ENCODE measurements at regions not wholly inside any gene's neighbourhood (a gene's known extent, or its start where the extent isn't known, plus 50 kb on each side); places are given as distances from the start of the nearest gene placed in this dataset.

GRCh38 chr2:120898961-120899750 lies 163.5 kb downstream of the GLI2 start:
- DNase-seq (ENCODE audit: low read depth) = no peak

GRCh38 chr2:120899771-120900170 lies 164.1 kb downstream of the GLI2 start:
- no peak for DNase-seq (ENCODE audit: low read depth)

- DNase-seq (ENCODE audit: low read depth) = no peak
These were observed 165.5 kb downstream of the GLI2 start for GRCh38 chr2:120901201-120901600.

GRCh38 chr2:120902592-120902991 lies 166.9 kb downstream of the GLI2 start:
- DNase-seq (ENCODE audit: low read depth) = no peak

- DNase-seq (ENCODE audit: low read depth) = no peak
These were observed 168.7 kb downstream of the GLI2 start for GRCh38 chr2:120904379-120904778.

- no peak for DNase-seq (ENCODE audit: low read depth)
These were observed 169.2 kb downstream of the GLI2 start for GRCh38 chr2:120904830-120905234.

- DNase-seq (ENCODE audit: low read depth) = no peak
These were observed 169.6 kb downstream of the GLI2 start for GRCh38 chr2:120905298-120905697.

- no peak for DNase-seq (ENCODE audit: low read depth)
These were observed 170.3 kb downstream of the GLI2 start for GRCh38 chr2:120905824-120906571.

- DNase-seq (ENCODE audit: low read depth) = no peak
These were observed 171.2 kb downstream of the GLI2 start for GRCh38 chr2:120906914-120907313.

- no peak for DNase-seq (ENCODE audit: low read depth)
These were observed 172.2 kb downstream of the GLI2 start for GRCh38 chr2:120907822-120908221.

GRCh38 chr2:120908314-120908975 lies 172.8 kb downstream of the GLI2 start:
- DNase-seq (ENCODE audit: low read depth) = no peak

- no peak for DNase-seq (ENCODE audit: low read depth)
These were observed 173.4 kb downstream of the GLI2 start for GRCh38 chr2:120909102-120909501.

GRCh38 chr2:120910164-120910563 lies 174.5 kb downstream of the GLI2 start:
- no peak for DNase-seq (ENCODE audit: low read depth)

GRCh38 chr2:120910956-120911951 lies 175.6 kb downstream of the GLI2 start:
- DNase-seq (ENCODE audit: low read depth) = no peak

GRCh38 chr2:120912101-120912985 lies 176.7 kb downstream of the GLI2 start:
- DNase-seq (ENCODE audit: low read depth) = no peak

- no peak for DNase-seq (ENCODE audit: low read depth)
These were observed 178.5 kb downstream of the GLI2 start for GRCh38 chr2:120913972-120914838.

GRCh38 chr2:120914839-120915521 lies 179.3 kb downstream of the GLI2 start:
- DNase-seq (ENCODE audit: low read depth) = no peak

- DNase-seq (ENCODE audit: low read depth) = no peak
These were observed 180.0 kb downstream of the GLI2 start for GRCh38 chr2:120915670-120916069.

GRCh38 chr2:120916446-120916845 lies 180.8 kb downstream of the GLI2 start:
- no peak for DNase-seq (ENCODE audit: low read depth)

Data from stimulated activated CD8-positive, alpha-beta memory T cell treated with anti-CD3 and anti-CD28 coated beads, Interleukin-12 subunit alpha, Interleukin-12 subunit beta, amount 100 ng/mL, for 1 hour (primary cell).